ENCODE measurements at regions not wholly inside any gene's neighbourhood (a gene's known extent, or its start where the extent isn't known, plus 50 kb on each side); places are given as distances from the start of the nearest gene placed in this dataset.

DNA sequence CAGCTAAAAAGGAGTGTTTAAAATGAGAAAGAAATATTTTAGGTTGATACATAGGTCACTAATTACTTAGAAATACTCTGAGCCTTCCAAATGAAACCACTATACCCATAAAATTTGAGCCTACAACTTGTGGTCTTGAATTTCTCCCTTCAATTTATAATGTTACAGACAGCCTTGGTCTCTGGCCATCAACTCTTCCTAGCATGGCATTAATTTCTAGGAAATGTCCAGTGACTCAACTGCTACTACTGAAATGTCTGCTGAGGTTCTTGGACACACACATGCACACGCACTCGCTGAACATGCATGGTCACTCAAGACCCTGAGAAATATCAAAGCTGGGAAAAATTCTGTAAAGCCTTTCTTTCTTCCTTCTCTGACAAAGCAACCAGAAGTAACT, 61.1 kb upstream of the SAMSN1 start:
- no peaks in the 10 kb centered on the region for H3K4me1 Mint-ChIP-seq (ENCODE audit: unreplicated experiment)
- no peaks in the 10 kb centered on the region for H3K36me3 Mint-ChIP-seq (ENCODE audit: unreplicated experiment)
- H3K4me3 Mint-ChIP-seq (ENCODE audit: unreplicated experiment), result no peak overlapping the region
- peaks cover 22% of the 10 kb centered on the region for H3K9me3 Mint-ChIP-seq (ENCODE audit: unreplicated experiment)
- H3K27me3 Mint-ChIP-seq (ENCODE audit: unreplicated experiment), result no peaks in the 10 kb centered on the region
- TF ChIP-seq, protein P1, sequence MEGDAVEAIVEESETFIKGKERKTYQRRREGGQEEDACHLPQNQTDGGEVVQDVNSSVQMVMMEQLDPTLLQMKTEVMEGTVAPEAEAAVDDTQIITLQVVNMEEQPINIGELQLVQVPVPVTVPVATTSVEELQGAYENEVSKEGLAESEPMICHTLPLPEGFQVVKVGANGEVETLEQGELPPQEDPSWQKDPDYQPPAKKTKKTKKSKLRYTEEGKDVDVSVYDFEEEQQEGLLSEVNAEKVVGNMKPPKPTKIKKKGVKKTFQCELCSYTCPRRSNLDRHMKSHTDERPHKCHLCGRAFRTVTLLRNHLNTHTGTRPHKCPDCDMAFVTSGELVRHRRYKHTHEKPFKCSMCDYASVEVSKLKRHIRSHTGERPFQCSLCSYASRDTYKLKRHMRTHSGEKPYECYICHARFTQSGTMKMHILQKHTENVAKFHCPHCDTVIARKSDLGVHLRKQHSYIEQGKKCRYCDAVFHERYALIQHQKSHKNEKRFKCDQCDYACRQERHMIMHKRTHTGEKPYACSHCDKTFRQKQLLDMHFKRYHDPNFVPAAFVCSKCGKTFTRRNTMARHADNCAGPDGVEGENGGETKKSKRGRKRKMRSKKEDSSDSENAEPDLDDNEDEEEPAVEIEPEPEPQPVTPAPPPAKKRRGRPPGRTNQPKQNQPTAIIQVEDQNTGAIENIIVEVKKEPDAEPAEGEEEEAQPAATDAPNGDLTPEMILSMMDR (IDR thresholded peaks at IDR 0.05), result no peak
- DNase-seq (ENCODE audit: extremely low spot score, unreplicated experiment), result no peak
- H3K27ac Mint-ChIP-seq (ENCODE audit: unreplicated experiment), result no peak overlapping the region

DNA sequence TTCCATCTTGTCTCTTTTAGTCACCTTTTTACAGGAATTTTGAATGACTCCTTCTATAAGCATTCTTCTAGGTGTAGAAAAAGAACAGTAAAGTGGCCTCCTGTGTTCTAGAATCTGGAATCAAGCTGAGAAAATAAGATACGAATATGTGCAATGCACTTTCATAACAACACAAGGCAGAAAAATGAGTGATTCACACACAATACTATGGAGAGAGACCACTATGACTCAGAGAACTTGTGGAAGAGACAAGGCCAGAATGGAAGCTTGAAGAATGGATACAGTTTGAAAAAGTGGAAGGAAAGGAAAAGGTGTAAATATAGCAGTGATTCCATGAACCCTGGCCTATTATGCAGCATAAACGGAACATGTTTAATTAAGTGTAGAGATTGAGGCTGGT, 57.1 kb upstream of the SAMSN1 start:
- no peak for DNase-seq (ENCODE audit: extremely low spot score, unreplicated experiment)

DNA sequence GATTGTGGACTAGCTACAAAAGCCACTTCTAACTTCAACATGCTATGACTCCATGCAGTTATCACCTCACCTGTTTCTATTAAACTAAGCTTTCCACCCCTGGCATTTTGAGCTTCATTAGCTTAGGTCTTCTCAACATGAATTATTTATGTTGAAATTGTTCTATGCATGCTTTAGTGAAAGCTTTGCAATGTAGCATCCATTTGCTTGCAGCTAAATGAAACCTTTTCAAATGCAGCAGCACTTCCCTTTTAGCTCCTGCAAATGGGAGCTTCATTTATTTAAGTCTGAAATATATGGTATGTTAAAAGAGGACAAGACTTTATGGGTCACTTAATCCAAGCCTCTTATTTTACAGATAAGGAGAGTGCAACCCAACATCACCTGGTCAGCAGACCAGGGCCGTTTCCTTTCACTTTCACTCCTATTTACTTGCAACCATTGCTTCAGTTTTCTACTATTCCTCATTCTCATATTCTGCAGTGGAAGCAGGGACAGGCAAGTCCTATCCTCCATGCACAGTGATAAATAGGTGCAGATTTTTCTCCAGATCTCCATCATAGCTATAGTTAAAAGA, 56.4 kb upstream of the SAMSN1 start:
- no peak for DNase-seq (ENCODE audit: extremely low spot score, unreplicated experiment)
- Mint-ChIP-seq H3K9me3 (ENCODE audit: unreplicated experiment) (peaks cover 25% of the 10 kb centered on the region), H3K4me3 (ENCODE audit: unreplicated experiment) (no peak overlapping the region), H3K27ac (ENCODE audit: unreplicated experiment) (no peak overlapping the region), H3K4me1 (ENCODE audit: unreplicated experiment) (no peaks in the 10 kb centered on the region), H3K36me3 (ENCODE audit: unreplicated experiment) (no peaks in the 10 kb centered on the region), H3K27me3 (ENCODE audit: unreplicated experiment) (no peaks in the 10 kb centered on the region)
- TF ChIP-seq, protein P1 (IDR thresholded peaks at IDR 0.05), result no peak

More for the DNA sequence above, 57.1 kb upstream of the SAMSN1 start:
- Mint-ChIP-seq H3K9me3 (ENCODE audit: unreplicated experiment) (peaks cover 25% of the 10 kb centered on the region), H3K27me3 (ENCODE audit: unreplicated experiment) (no peaks in the 10 kb centered on the region), H3K27ac (ENCODE audit: unreplicated experiment) (no peak overlapping the region), H3K4me3 (ENCODE audit: unreplicated experiment) (no peak overlapping the region), H3K36me3 (ENCODE audit: unreplicated experiment) (no peaks in the 10 kb centered on the region), H3K4me1 (ENCODE audit: unreplicated experiment) (no peaks in the 10 kb centered on the region)
- TF ChIP-seq, protein P1 (IDR thresholded peaks at IDR 0.05), result no peak

DNA sequence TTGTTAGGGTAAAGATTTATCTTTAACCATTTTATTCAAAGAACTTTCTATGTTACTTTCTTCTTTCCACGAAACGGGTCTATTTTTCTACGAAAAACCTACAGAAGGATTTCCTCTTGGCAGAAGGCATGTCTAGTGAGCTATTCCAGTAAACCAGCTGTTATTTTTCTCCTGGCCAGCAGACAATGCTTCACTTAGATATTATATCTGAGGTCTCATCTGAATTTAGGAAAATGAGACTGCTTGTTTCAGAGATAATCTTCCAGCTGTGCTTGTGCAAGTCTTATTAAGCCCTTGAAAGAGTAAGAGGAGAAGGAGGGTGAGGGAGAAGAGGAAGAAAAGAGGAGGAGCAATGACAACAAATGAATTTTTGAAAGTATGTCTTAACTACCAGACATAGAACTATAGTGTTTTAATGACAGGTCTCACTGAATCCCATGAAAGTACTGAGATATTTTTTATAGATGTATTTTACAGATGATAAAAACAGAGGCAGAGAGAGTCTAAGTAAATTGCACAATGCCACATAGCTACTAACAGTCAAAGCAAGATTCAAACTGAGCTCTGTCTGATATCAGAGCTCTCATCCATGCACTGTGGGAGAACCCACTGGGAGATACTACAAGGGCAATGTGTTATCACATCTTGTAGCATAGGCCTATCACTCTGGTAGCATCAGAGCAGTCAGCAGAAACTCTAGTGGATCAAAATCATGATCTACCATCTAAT, 54.6 kb upstream of the SAMSN1 start:
- TF ChIP-seq, protein P1 (IDR thresholded peaks at IDR 0.05), result no peak
- Mint-ChIP-seq H3K36me3 (ENCODE audit: unreplicated experiment) (no peaks in the 10 kb centered on the region), H3K4me3 (ENCODE audit: unreplicated experiment) (no peak overlapping the region), H3K4me1 (ENCODE audit: unreplicated experiment) (no peaks in the 10 kb centered on the region), H3K27me3 (ENCODE audit: unreplicated experiment) (no peaks in the 10 kb centered on the region), H3K9me3 (ENCODE audit: unreplicated experiment) (peaks cover 35% of the 10 kb centered on the region), H3K27ac (ENCODE audit: unreplicated experiment) (no peak overlapping the region)
- no peak for DNase-seq (ENCODE audit: extremely low spot score, unreplicated experiment)

DNA sequence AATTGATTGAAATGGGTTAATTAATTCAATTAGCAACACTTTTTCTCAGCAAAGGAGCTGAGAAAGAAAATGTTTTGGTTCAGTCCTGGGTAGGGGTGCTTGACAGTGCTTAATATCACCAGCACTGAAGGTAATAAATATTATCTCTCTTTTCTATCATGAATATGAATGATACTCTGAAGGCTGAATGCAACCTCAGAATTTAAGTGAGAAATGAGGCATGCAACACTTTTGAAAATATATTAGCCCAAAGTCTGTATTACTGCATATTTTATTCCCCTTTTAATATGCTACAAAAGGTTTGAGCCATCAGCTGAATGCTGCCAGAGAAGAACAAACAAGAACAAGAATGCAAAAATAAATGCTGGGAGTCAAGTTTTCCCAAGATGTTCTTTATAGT, 52.0 kb upstream of the SAMSN1 start:
- no peak overlapping the region for H3K27ac Mint-ChIP-seq (ENCODE audit: unreplicated experiment)
- no peaks in the 10 kb centered on the region for H3K27me3 Mint-ChIP-seq (ENCODE audit: unreplicated experiment)
- TF ChIP-seq, protein P1 (IDR thresholded peaks at IDR 0.05), result no peak
- H3K4me3 Mint-ChIP-seq (ENCODE audit: unreplicated experiment), result no peak overlapping the region
- DNase-seq (ENCODE audit: extremely low spot score, unreplicated experiment), result no peak
- H3K4me1 Mint-ChIP-seq (ENCODE audit: unreplicated experiment), result no peaks in the 10 kb centered on the region
- peaks cover 30% of the 10 kb centered on the region for H3K9me3 Mint-ChIP-seq (ENCODE audit: unreplicated experiment)
- no peaks in the 10 kb centered on the region for H3K36me3 Mint-ChIP-seq (ENCODE audit: unreplicated experiment)
